Uterus (tissue), 3 donors: ENCODE measurements at regions not wholly inside any gene's neighbourhood (a gene's known extent, or its start where the extent isn't known, plus 50 kb on each side); places are given as distances from the start of the nearest gene placed in this dataset.

ENCODE experiments used
- DNase-seq, 2 donors: peaks; one replicate each; pipeline ENCODE4 v3.0.0-alpha.2; 2019 to 2020
- H3K27ac ChIP-seq, 2 donors: fragments of 200-600 bp; sonication (generic); 1 replicate in 1 of 2; 2 replicates in 1 of 2; pipeline ENCODE4 v1.5.1; 2016 to 2018
- H3K27me3 ChIP-seq, 2 donors: fragments of 200-600 bp; sonication (generic); one replicate each; pipeline ENCODE4 v1.5.1; 2018 to 2019; ENCODE audit warnings: control low read depth in 1 of 2
- H3K36me3 ChIP-seq, 2 donors: fragments of 200-600 bp; sonication (generic); one replicate each; pipeline ENCODE4 v1.5.1; 2019; ENCODE audit warnings: control low read depth in 1 of 2
- H3K4me1 ChIP-seq, 2 donors: fragments of 200-600 bp; sonication (generic); one replicate each; pipeline ENCODE4 v1.5.1; 2018 to 2019; ENCODE audit warnings: control low read depth in 1 of 2
- H3K4me3 ChIP-seq, 2 donors: fragments of 200-600 bp; sonication (generic); 1 replicate in 1 of 2; 2 replicates in 1 of 2; pipeline ENCODE4 v1.5.1; 2018 to 2019; ENCODE audit warnings: mild to moderate bottlenecking in 1 of 2
- H3K9me3 ChIP-seq, 2 donors: fragments of 200-600 bp; sonication (generic); one replicate each; pipeline ENCODE4 v1.5.1; 2019; ENCODE audit warnings: control low read depth in 1 of 2
- POLR2A ChIP-seq, 2 donors: fragments of 450-650 bp; IDR thresholded peaks; one replicate each; pipeline ENCODE4 v1.6.1; 2016; ENCODE audit warnings: antibody characterized with exemption in 2 of 2, mild to moderate bottlenecking in 1 of 2, moderate library complexity in 1 of 2
- intact Hi-C: fragments of 100-400 bp; cut with DNase I; formaldehyde crosslinking; loops from one replicate; pipeline ENCODE4 v1.15.1; 2023; ENCODE audit warnings: low total_unique reads
- TF ChIP-seq, protein P1 (sequence below), 4 experiments: fragments of 200-600 bp in 2 of 4; fragments of 450-650 bp in 2 of 4; sonication (generic) in 2 of 4; IDR thresholded peaks; one replicate each; pipeline ENCODE4 v1.5.1; 2016 to 2019; ENCODE audit warnings: antibody characterized with exemption in 4 of 4, mild to moderate bottlenecking in 2 of 4, moderate library complexity in 1 of 4
- donor health status: DM: yes; HTN: yes; CAD: no.

DNA sequence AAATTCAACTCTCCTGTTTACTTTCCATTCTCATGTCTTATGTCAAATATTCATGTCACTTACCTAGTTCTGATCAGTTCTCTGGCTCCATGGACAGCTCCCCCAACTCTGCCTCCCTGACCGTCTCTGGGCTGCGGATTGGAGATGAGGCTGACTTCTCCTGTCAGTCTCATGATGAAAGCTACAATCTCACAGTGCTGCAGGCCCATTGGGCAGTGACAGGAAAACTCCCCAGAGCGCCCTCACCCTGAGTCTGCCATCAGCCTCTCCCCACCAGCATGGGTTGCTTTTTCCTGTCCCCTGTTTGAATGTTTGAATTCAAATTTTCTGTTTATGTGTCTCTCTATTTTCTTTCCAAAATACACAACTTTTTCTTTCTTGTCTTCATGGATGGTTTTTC, 63.8 kb upstream of the TOP3B start:
- intact Hi-C loops, result no loop called here
- TF ChIP-seq, protein P1, sequence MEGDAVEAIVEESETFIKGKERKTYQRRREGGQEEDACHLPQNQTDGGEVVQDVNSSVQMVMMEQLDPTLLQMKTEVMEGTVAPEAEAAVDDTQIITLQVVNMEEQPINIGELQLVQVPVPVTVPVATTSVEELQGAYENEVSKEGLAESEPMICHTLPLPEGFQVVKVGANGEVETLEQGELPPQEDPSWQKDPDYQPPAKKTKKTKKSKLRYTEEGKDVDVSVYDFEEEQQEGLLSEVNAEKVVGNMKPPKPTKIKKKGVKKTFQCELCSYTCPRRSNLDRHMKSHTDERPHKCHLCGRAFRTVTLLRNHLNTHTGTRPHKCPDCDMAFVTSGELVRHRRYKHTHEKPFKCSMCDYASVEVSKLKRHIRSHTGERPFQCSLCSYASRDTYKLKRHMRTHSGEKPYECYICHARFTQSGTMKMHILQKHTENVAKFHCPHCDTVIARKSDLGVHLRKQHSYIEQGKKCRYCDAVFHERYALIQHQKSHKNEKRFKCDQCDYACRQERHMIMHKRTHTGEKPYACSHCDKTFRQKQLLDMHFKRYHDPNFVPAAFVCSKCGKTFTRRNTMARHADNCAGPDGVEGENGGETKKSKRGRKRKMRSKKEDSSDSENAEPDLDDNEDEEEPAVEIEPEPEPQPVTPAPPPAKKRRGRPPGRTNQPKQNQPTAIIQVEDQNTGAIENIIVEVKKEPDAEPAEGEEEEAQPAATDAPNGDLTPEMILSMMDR (IDR thresholded peaks at IDR 0.05), result no peak
- no peak for TF ChIP-seq POLR2A (IDR thresholded peaks at IDR 0.05)
- H3K4me1 ChIP-seq, result no peaks in the 10 kb centered on the region
- peaks cover 0 to 15% of the 10 kb centered on the region in 2 donors for H3K27me3 ChIP-seq
- no peaks in the 10 kb centered on the region for H3K9me3 ChIP-seq
- H3K27ac ChIP-seq, result no peak overlapping the region
- H3K36me3 ChIP-seq, result no peaks in the 10 kb centered on the region
- no peak for DNase-seq
- no peak overlapping the region for H3K4me3 ChIP-seq

DNA sequence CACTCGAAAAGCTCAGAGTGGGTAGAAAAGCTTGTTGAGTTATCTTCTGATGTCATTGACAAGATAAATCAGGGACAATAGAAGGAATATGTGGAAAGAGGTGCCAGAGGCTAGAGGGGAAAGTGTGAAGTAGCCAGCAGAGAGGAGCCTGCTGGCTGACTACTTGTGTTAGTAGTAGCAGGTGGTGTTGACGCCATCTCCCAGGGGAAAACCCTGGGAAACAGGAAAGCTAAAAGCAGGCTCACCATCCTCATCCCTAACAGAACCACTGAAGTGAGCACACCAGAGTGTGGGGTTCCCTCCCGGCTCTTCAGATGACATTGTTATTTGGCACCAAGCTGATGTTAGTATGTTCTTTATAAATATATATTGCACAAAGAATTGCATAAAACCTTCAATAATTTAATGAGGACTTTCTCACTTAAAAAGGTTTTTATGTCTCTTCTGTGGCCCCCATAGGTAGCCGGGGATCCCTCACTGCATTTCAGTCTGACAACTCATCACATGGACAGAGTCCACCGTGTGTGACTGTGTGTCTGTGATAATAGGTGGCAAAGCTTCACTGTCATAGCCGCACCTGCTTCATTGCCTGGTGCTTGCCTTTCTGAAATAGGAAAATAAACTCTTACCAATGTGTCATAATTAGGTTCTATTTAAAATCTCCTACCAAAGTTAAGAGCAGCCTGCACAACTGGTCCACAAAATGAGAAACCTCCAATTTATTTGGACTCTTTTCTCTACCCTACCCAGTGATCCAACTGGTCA, 63.2 kb upstream of the TOP3B start:
- H3K4me3 ChIP-seq, result no peak overlapping the region

DNA sequence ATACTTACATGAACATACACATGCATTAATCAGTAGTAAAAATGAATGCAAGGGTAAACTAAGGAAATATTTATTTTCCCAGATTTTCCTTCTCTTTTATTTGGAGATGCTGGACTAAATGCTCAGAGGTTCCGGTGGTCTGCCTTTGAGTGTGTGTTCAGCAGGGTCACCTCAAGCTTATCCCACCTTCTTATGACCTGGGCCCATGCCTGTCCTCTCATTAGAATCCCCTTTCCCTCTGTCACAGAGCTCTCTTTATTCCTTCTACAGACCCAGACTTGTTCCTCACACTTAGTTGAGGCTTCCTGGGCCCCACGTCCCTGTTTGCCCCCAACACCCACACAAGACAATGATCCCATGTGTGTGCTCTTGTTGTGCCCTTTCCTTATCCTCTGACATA, 61.6 kb upstream of the TOP3B start:
- H3K36me3 ChIP-seq, result no peaks in the 10 kb centered on the region
- H3K27me3 ChIP-seq, result no peaks in the 10 kb centered on the region
- no peak for DNase-seq
- H3K27ac ChIP-seq, result no peak overlapping the region
- H3K9me3 ChIP-seq, result no peaks in the 10 kb centered on the region
- no peak for TF ChIP-seq POLR2A (IDR thresholded peaks at IDR 0.05)
- TF ChIP-seq, protein P1 (IDR thresholded peaks at IDR 0.05), result no peak
- H3K4me3 ChIP-seq, result no peak overlapping the region
- H3K4me1 ChIP-seq, result no peaks in the 10 kb centered on the region
- intact Hi-C loops, result no loop called here

More for the DNA sequence above, 63.2 kb upstream of the TOP3B start:
- Histone ChIP-seq H3K36me3 (no peaks in the 10 kb centered on the region), H3K27me3 (peaks cover 0 to 12% of the 10 kb centered on the region in 2 donors), H3K9me3 (no peaks in the 10 kb centered on the region), H3K4me1 (no peaks in the 10 kb centered on the region), H3K27ac (no peak overlapping the region)
- intact Hi-C loops, result no loop called here
- TF ChIP-seq, protein P1 (IDR thresholded peaks at IDR 0.05), result no peak
- no peak for TF ChIP-seq POLR2A (IDR thresholded peaks at IDR 0.05)
- DNase-seq, result no peak

- H3K27me3 ChIP-seq, result no peaks in the 10 kb centered on the region
- intact Hi-C loops, result no loop called here
- TF ChIP-seq, protein P1 (IDR thresholded peaks at IDR 0.05), result no peak
- no peak for TF ChIP-seq POLR2A (IDR thresholded peaks at IDR 0.05)
- no peaks in the 10 kb centered on the region for H3K4me1 ChIP-seq
- H3K4me3 ChIP-seq, result no peak overlapping the region
- no peaks in the 10 kb centered on the region for H3K9me3 ChIP-seq
- no peak for DNase-seq
- H3K27ac ChIP-seq, result no peak overlapping the region
- no peaks in the 10 kb centered on the region for H3K36me3 ChIP-seq
Observed at GRCh38 chr22:22043296-22044078, 60.9 kb upstream of the TOP3B start.
